SW 1271 (cell line): ENCODE measurements at regions not wholly inside any gene's neighbourhood (a gene's known extent, or its start where the extent isn't known, plus 50 kb on each side); places are given as distances from the start of the nearest gene placed in this dataset.

ENCODE experiments used
- DNase-seq, 2 experiments: peaks; one replicate each; lab custom pipeline; 2025; lab: John Stamatoyannopoulos, UW

DNA sequence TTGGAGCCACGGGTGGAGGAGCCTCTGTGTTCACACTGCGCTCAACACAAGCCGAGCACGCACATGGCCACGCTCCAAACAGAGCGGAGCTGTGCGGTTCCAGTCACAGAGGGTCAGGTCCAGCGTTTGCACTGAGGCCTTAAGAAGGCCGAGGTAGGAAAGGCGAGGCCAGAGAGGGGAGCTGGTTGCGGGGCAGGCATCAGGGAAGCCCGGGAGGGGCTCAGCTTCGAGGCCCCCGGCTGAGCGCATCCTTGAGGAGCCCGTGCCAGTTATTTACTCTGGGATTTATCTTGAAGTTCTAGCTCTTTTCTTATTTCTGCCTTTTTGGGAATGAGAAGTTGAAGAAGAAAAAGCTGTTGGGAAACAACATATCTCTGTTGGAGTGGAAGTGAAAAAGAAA lies 140.8 kb downstream of the IRX1 start:
- DNase-seq = no peak

- DNase-seq = no peak
Measured at GRCh38 chr5:3736926-3737325, 141.3 kb downstream of the IRX1 start.

GRCh38 chr5:3738919-3739318 lies 143.3 kb downstream of the IRX1 start:
- no peak for DNase-seq

DNA sequence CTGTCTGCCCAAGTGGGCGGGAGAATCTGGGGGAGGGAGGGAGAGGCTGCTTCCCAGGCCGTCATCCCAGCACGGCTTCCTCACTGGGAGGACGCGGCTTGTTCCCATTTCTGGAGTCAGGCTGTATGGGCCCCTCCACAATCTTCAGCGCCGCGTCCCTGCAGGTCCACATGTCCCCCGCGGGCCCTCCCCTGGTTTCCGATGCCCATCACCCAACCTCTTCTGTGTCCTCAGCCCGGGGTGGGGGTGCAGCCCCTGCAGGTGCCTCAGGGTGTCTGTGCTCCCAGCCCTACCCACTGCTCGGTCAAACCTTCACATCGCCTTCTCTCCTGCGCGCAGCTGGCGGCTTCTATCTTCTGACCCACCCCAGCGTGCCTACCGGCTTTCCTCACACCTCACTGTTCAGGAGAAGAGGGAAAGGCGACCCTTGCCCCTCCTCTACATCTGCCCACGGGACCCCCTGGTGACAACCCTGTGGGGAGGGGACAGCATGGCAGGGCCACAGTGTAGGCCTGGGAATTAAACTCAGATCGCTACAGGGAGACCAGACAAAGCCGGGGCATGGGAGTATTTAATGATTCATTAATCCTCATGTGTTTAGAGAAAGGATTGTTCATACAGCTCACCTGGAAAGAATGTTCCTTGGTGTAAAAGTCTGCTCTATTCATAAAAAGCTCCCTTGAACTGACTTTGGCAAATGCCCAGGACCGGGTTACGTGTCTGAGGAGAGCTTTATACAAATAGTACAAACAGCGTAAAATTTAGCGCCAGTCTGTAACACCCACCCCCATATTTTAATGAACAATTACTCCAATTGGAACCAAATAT lies 145.1 kb downstream of the IRX1 start:
- no peak for DNase-seq

DNA sequence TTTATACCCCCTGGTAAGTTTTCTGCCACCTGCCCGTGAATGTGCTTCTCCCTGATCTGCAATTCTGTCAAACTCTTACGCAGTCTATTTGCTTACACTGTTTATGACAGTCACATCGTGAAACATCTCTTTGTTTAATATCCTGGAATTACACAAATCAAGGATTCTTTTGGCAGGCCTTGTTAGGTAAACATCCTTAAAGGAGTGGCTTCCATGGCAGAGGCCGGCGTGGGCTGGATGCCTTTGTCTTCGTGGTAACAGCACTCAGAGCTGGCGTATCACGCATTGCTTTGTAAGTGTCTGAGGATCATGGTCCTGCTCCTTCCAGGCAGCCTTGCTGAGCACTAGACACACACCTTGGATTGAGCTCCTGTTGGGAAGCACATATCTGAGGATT lies 145.7 kb downstream of the IRX1 start:
- no peak for DNase-seq

- DNase-seq = no peak
Measured at GRCh38 chr5:3742750-3743149, 147.1 kb downstream of the IRX1 start.

DNA sequence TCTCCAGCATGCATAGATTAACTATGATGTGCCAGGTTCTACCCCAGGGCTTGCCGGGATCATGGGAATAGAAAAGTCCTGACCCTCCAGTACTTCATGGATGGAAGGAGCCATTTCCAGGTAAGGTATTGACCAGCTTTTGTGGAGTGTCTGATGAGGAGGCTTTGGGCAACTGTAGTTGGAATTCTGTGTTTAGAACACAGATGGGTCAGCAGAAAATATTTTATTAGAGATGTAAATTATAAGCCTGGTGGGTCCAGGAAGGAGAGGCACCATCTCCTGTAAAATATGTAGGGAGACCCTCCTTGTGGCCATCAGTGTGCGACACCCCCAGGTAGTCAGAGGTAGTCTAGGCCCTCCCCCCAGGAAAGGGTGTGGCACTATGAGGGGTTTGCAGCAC lies 156.2 kb downstream of the IRX1 start:
- no peak for DNase-seq

DNA sequence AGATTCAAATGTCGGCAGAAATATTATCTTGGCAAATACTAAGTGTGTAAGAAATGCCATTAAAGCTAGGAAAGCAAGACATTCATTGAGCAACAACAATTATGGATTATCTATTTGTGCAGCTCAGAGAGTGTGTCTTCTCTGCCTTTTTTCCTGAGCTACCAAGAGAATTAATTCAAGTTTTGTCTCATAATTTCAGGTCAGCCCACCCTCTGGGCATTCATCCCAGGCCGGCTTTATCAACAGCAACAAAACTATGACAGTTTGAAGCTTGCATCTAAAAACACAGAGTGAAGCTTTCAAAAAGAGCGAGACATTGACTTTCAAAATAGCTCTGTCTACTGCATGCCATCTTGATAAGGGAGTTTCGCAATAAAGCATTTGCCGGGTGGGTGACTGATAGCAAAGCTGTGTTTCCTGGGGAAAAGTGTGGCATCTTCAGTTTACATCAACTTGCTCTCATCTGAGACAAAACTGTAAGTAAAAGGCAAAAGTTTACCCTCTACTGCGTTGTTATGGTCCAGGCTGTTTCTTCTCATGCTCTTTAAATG lies 182.4 kb downstream of the IRX1 start:
- no peak for DNase-seq

- DNase-seq = no peak
Measured at GRCh38 chr5:3778945-3779344, 183.3 kb downstream of the IRX1 start.

GRCh38 chr5:3780278-3780677 lies 184.6 kb downstream of the IRX1 start:
- no peak for DNase-seq

GRCh38 chr5:3780907-3781306 lies 185.3 kb downstream of the IRX1 start:
- DNase-seq = no peak

- no peak for DNase-seq
Measured at GRCh38 chr5:3784854-3785253, 189.2 kb downstream of the IRX1 start.

GRCh38 chr5:3786165-3786564 lies 190.5 kb downstream of the IRX1 start:
- no peak for DNase-seq

DNA sequence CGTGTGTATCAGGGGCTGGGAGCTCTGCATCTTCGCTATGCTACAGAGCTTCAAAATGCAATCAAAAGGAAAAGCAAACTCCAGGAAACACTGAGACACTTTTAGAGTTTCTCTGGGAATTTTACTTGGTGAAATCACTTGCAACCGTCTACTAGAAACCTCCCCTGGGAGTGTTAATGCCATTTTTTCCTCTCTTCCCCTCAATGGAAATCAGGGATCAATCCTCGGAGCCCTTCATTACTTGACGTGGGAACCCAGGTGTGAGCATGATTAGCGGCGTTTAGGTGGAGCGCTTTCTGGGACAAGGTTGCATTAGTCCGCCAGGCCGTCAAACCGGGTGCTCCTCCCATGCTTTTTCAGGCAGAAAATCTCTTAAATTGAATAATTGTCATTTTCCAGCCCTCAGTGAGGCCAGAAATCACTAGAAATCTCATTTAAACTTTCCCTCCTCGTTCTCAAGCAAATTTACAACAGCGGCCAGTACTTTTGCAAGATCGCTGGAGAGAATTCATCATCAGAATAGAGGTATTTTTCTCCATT lies 191.3 kb downstream of the IRX1 start:
- no peak for DNase-seq

DNA sequence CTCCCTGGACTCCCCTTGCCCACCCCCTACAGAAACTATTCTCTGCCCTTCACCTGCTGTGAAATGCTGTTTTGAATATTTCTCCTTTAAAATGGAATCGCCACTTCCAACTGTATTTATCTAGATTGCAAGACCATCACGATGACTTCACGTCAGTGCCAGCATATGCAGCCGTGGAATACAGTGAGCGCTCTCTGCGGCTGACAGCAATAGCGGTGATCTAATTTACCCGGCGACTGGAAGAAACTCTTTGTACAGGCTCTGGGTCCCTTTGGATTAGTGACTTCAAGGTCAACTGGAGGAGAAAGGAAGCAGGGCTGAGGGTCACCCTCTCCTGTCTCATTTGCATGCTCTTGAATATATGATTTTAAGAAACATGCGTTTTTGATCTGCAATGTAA lies 192.0 kb downstream of the IRX1 start:
- DNase-seq = no peak

GRCh38 chr5:3789519-3790193 lies 194.0 kb downstream of the IRX1 start:
- DNase-seq = no peak

DNA sequence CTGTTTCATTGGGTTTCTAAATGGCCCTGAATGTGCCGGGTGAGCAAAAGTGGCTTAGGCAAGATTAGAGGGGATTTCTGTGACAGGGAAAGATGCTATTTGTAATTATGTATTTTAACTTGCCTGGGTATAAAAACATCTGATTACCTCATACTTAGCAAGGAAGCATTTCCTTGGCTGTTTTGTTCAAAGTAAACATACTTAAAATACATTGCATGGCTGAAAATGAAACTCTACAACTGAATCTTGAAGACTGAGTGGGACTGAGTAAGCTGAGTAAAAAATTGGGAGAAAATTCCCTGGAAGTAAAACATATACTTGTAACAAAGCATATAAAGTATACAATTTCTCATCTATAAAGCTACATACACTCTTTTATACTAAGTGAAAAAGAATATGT lies 197.5 kb downstream of the IRX1 start:
- DNase-seq = no peak

- DNase-seq = no peak
Measured at GRCh38 chr5:3794611-3795010, 199.0 kb downstream of the IRX1 start.

- DNase-seq = no peak
Measured at GRCh38 chr5:3796736-3797135, 201.1 kb downstream of the IRX1 start.

DNA sequence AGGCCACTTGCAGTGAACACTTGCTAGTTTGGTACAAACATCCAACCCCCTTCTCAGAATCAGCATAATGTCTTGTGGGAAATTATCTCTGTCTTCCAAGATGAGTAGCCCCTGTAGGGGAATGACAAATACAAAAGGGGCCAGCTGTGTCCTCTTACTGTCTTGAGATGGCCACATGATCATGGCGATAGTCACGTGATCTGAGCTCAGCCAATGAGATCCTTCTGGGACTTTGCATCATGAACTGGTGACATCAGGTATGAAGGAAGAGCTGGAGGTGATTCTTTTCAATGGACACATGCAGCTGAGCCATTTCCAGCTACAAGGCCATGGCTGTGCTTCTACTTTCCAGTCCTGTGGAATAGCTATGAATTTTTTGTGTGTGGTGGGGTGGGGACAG lies 206.3 kb downstream of the IRX1 start:
- no peak for DNase-seq

DNA sequence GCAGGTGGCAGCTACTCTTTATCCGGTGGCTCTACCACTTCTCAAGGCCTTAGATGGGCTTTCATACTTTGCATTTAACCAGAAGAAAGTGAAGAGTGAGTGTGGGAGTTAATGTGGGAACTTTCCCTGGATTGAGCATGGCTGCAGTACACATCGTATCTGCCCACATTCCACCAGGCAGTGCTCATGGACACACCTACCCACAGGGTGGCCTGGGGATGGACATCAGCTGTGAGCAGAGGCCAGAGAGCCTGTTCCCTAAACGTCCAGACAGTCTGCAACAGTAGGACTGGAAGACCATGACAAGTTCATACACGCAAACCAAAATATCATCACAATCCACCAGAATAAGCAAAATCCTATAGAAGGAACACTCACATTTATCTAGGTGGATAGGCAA lies 213.8 kb downstream of the IRX1 start:
- no peak for DNase-seq

DNA sequence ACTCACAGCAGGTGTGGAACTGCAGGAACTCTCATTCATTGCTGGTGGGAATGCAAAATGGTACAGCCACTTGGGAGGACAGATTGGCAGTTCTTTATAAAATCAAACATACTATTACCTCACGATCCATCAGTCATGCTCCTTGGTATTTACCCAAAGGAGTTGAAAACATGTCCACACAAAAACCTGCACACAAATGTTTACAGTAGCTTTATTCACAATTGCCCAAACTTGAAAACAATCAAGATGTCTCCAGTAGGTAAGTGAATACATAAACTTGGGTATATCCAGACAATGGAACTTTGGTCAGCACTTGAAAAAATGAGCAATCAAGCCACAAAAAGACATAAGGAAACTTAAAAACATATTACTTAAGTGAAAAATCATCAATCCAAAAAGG lies 215.5 kb downstream of the IRX1 start:
- DNase-seq = no peak

DNA sequence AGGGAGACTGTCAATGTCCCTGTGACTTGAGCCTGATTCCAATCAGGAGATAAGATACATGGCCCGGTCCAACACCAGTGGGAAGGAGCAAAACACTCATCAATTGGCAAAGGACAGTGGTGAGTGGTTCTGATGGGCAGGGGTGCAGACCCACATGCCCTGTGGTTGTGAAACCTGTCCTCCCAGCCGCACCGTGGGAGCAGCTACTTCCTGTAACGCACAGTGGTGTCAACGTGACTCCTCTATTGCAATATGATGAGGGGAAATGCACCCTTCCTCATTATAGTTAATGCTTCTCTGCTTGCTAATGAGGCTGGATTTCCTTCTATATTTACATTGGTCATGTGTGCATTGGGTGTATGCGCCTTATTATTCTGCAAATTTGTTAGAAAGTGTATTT lies 223.0 kb downstream of the IRX1 start:
- no peak for DNase-seq
